ENCODE measurements at regions not wholly inside any gene's neighbourhood (a gene's known extent, or its start where the extent isn't known, plus 50 kb on each side); places are given as distances from the start of the nearest gene placed in this dataset.
"Not testable (repeated sequence)": the region's sequence is repeated elsewhere in the genome, so short reads cannot be mapped to it uniquely, and the experiment has no call there.

GRCh38 chr13:18322821-18323220, 858.8 kb downstream of the TUBA3C start:
- not testable (repeated sequence) for H3K36me3 ChIP-seq (ENCODE audit: control insufficient read depth, insufficient read depth, low read length); H3K27me3 ChIP-seq (replicated peaks; ENCODE audit: control insufficient read depth, insufficient read depth, low read length); DNase-seq (ENCODE audit: extremely low read depth, insufficient read length); H3K4me3 ChIP-seq (replicated peaks; ENCODE audit: low read depth, low read length)

GRCh38 chr13:18319653-18320052, 862.0 kb downstream of the TUBA3C start:
- H3K27me3 ChIP-seq (replicated peaks; ENCODE audit: control insufficient read depth, insufficient read depth, low read length); H3K4me3 ChIP-seq (replicated peaks; ENCODE audit: low read depth, low read length); DNase-seq (ENCODE audit: extremely low read depth, insufficient read length); H3K36me3 ChIP-seq (ENCODE audit: control insufficient read depth, insufficient read depth, low read length): not testable (repeated sequence)

- DNase-seq (ENCODE audit: extremely low read depth, insufficient read length); H3K36me3 ChIP-seq (ENCODE audit: control insufficient read depth, insufficient read depth, low read length); H3K27me3 ChIP-seq (replicated peaks; ENCODE audit: control insufficient read depth, insufficient read depth, low read length); H3K4me3 ChIP-seq (replicated peaks; ENCODE audit: low read depth, low read length): not testable (repeated sequence)
Observed at GRCh38 chr13:18303240-18303813, 878.3 kb downstream of the TUBA3C start.

GRCh38 chr13:18300968-18301367, 880.7 kb downstream of the TUBA3C start:
- not testable (repeated sequence) for H3K36me3 ChIP-seq (ENCODE audit: control insufficient read depth, insufficient read depth, low read length); H3K4me3 ChIP-seq (replicated peaks; ENCODE audit: low read depth, low read length); DNase-seq (ENCODE audit: extremely low read depth, insufficient read length); H3K27me3 ChIP-seq (replicated peaks; ENCODE audit: control insufficient read depth, insufficient read depth, low read length)

- not testable (repeated sequence) for H3K4me3 ChIP-seq (replicated peaks; ENCODE audit: low read depth, low read length); H3K27me3 ChIP-seq (replicated peaks; ENCODE audit: control insufficient read depth, insufficient read depth, low read length); H3K36me3 ChIP-seq (ENCODE audit: control insufficient read depth, insufficient read depth, low read length)
- DNase-seq (ENCODE audit: extremely low read depth, insufficient read length): peak; percentile 2
Observed at GRCh38 chr13:18297359-18297758, 884.3 kb downstream of the TUBA3C start.

- H3K27me3 ChIP-seq (replicated peaks; ENCODE audit: control insufficient read depth, insufficient read depth, low read length); DNase-seq (ENCODE audit: extremely low read depth, insufficient read length); H3K36me3 ChIP-seq (ENCODE audit: control insufficient read depth, insufficient read depth, low read length); H3K4me3 ChIP-seq (replicated peaks; ENCODE audit: low read depth, low read length): not testable (repeated sequence)
Observed at GRCh38 chr13:18296617-18297016, 885.0 kb downstream of the TUBA3C start.

- H3K36me3 ChIP-seq (ENCODE audit: control insufficient read depth, insufficient read depth, low read length); H3K4me3 ChIP-seq (replicated peaks; ENCODE audit: low read depth, low read length); H3K27me3 ChIP-seq (replicated peaks; ENCODE audit: control insufficient read depth, insufficient read depth, low read length); DNase-seq (ENCODE audit: extremely low read depth, insufficient read length): not testable (repeated sequence)
Observed at GRCh38 chr13:18294311-18294710, 887.3 kb downstream of the TUBA3C start.

GRCh38 chr13:18286848-18287247, 894.8 kb downstream of the TUBA3C start:
- not testable (repeated sequence) for H3K27me3 ChIP-seq (replicated peaks; ENCODE audit: control insufficient read depth, insufficient read depth, low read length); H3K4me3 ChIP-seq (replicated peaks; ENCODE audit: low read depth, low read length); DNase-seq (ENCODE audit: extremely low read depth, insufficient read length); H3K36me3 ChIP-seq (ENCODE audit: control insufficient read depth, insufficient read depth, low read length)

GRCh38 chr13:18285663-18286062, 896.0 kb downstream of the TUBA3C start:
- H3K36me3 ChIP-seq (ENCODE audit: control insufficient read depth, insufficient read depth, low read length); H3K27me3 ChIP-seq (replicated peaks; ENCODE audit: control insufficient read depth, insufficient read depth, low read length); DNase-seq (ENCODE audit: extremely low read depth, insufficient read length); H3K4me3 ChIP-seq (replicated peaks; ENCODE audit: low read depth, low read length): not testable (repeated sequence)

- not testable (repeated sequence) for H3K27me3 ChIP-seq (replicated peaks; ENCODE audit: control insufficient read depth, insufficient read depth, low read length); DNase-seq (ENCODE audit: extremely low read depth, insufficient read length); H3K36me3 ChIP-seq (ENCODE audit: control insufficient read depth, insufficient read depth, low read length); H3K4me3 ChIP-seq (replicated peaks; ENCODE audit: low read depth, low read length)
Observed at GRCh38 chr13:18284040-18284439, 897.6 kb downstream of the TUBA3C start.

- not testable (repeated sequence) for DNase-seq (ENCODE audit: extremely low read depth, insufficient read length); H3K27me3 ChIP-seq (replicated peaks; ENCODE audit: control insufficient read depth, insufficient read depth, low read length); H3K4me3 ChIP-seq (replicated peaks; ENCODE audit: low read depth, low read length); H3K36me3 ChIP-seq (ENCODE audit: control insufficient read depth, insufficient read depth, low read length)
Observed at GRCh38 chr13:18281829-18282597, 899.6 kb downstream of the TUBA3C start.

GRCh38 chr13:18280904-18281828, 900.5 kb downstream of the TUBA3C start:
- H3K27me3 ChIP-seq (replicated peaks; ENCODE audit: control insufficient read depth, insufficient read depth, low read length); H3K4me3 ChIP-seq (replicated peaks; ENCODE audit: low read depth, low read length); DNase-seq (ENCODE audit: extremely low read depth, insufficient read length); H3K36me3 ChIP-seq (ENCODE audit: control insufficient read depth, insufficient read depth, low read length): not testable (repeated sequence)

GRCh38 chr13:18279971-18280370, 901.7 kb downstream of the TUBA3C start:
- not testable (repeated sequence) for H3K27me3 ChIP-seq (replicated peaks; ENCODE audit: control insufficient read depth, insufficient read depth, low read length); H3K36me3 ChIP-seq (ENCODE audit: control insufficient read depth, insufficient read depth, low read length); DNase-seq (ENCODE audit: extremely low read depth, insufficient read length)

GRCh38 chr13:18277372-18277771, 904.3 kb downstream of the TUBA3C start:
- H3K4me3 ChIP-seq (replicated peaks; ENCODE audit: low read depth, low read length); H3K36me3 ChIP-seq (ENCODE audit: control insufficient read depth, insufficient read depth, low read length); H3K27me3 ChIP-seq (replicated peaks; ENCODE audit: control insufficient read depth, insufficient read depth, low read length); DNase-seq (ENCODE audit: extremely low read depth, insufficient read length): not testable (repeated sequence)

More at GRCh38 chr13:18279971-18280370, 901.7 kb downstream of the TUBA3C start:
- H3K4me3 ChIP-seq (replicated peaks; ENCODE audit: low read depth, low read length): not testable (repeated sequence)
